HFFc6 (cell line): ENCODE measurements at regions not wholly inside any gene's neighbourhood (a gene's known extent, or its start where the extent isn't known, plus 50 kb on each side); places are given as distances from the start of the nearest gene placed in this dataset.

Source experiments
- DNase-seq: peaks from one replicate; pipeline ENCODE4 v3.0.0-alpha.2; 2018
- H3K27ac Mint-ChIP-seq: 2 replicates; pipeline ENCODE4 v1.8.0; 2020; ENCODE audit warnings: mild to moderate bottlenecking, mixed read lengths
- H3K27me3 Mint-ChIP-seq: 2 replicates; pipeline ENCODE4 v1.8.0; 2021; ENCODE audit warnings: mild to moderate bottlenecking, moderate library complexity, mixed read lengths; ENCODE audit not compliant: insufficient read depth
- H3K36me3 Mint-ChIP-seq: 2 replicates; pipeline ENCODE4 v1.8.0; 2021; ENCODE audit warnings: low read depth, mixed read lengths
- H3K4me1 Mint-ChIP-seq: 2 replicates; pipeline ENCODE4 v1.8.0; 2020; ENCODE audit warnings: low read depth, mixed read lengths
- H3K4me3 Mint-ChIP-seq: 2 replicates; pipeline ENCODE4 v1.8.0; 2020; ENCODE audit warnings: mild to moderate bottlenecking, moderate library complexity, mixed read lengths
- H3K9me3 Mint-ChIP-seq: 2 replicates; pipeline ENCODE4 v1.8.0; 2020; ENCODE audit warnings: mild to moderate bottlenecking, mixed read lengths
- CTCF ChIP-seq: fragments of 200-600 bp; sonication (generic); IDR thresholded peaks from 2 replicates; pipeline ENCODE4 v1.5.0; 2021; ENCODE audit warnings: antibody characterized with exemption, mild to moderate bottlenecking

- no peak for DNase-seq
- no peak for TF ChIP-seq CTCF
- no peaks in the 10 kb centered on the region; the same call in 1 of the 2 replicates for H3K36me3 Mint-ChIP-seq
- H3K27ac Mint-ChIP-seq = no peak overlapping the region
- no peaks in the 10 kb centered on the region for H3K9me3 Mint-ChIP-seq
- peaks cover 19% of the 10 kb centered on the region; the same call in 1 of the 2 replicates for H3K4me1 Mint-ChIP-seq
- H3K4me3 Mint-ChIP-seq = no peak overlapping the region
- no peaks in the 10 kb centered on the region; the same call in 1 of the 2 replicates for H3K27me3 Mint-ChIP-seq
Measured at GRCh38 chr18:39435996-39436395, 1870.4 kb upstream of the CELF4 start.

- no peaks in the 10 kb centered on the region; the same call in 1 of the 2 replicates for H3K36me3 Mint-ChIP-seq
- no peak for DNase-seq
- H3K27me3 Mint-ChIP-seq = no peaks in the 10 kb centered on the region; the same call in 1 of the 2 replicates
- H3K4me3 Mint-ChIP-seq = no peak overlapping the region
- H3K4me1 Mint-ChIP-seq = peaks cover 19% of the 10 kb centered on the region; the same call in 1 of the 2 replicates
- no peak overlapping the region for H3K27ac Mint-ChIP-seq
- no peak for TF ChIP-seq CTCF
- H3K9me3 Mint-ChIP-seq = no peaks in the 10 kb centered on the region
Measured at GRCh38 chr18:39435209-39435608, 1869.6 kb upstream of the CELF4 start.

- Mint-ChIP-seq H3K36me3 (no peaks in the 10 kb centered on the region; the same call in 1 of the 2 replicates), H3K27me3 (no peaks in the 10 kb centered on the region), H3K9me3 (no peaks in the 10 kb centered on the region), H3K4me3 (no peak overlapping the region), H3K4me1 (peaks cover 19% of the 10 kb centered on the region; the same call in 1 of the 2 replicates), H3K27ac (no peak overlapping the region)
- no peak for TF ChIP-seq CTCF
- DNase-seq = no peak
Measured at GRCh38 chr18:39434223-39434920, 1868.8 kb upstream of the CELF4 start.

GRCh38 chr18:39425172-39425850 lies 1859.7 kb upstream of the CELF4 start:
- no peak overlapping the region for H3K27ac Mint-ChIP-seq
- H3K9me3 Mint-ChIP-seq = no peaks in the 10 kb centered on the region
- H3K27me3 Mint-ChIP-seq = no peaks in the 10 kb centered on the region
- H3K4me3 Mint-ChIP-seq = no peak overlapping the region
- no peaks in the 10 kb centered on the region for H3K4me1 Mint-ChIP-seq
- DNase-seq = no peak
- TF ChIP-seq CTCF = no peak
- no peaks in the 10 kb centered on the region for H3K36me3 Mint-ChIP-seq

- no peak for DNase-seq
- no peaks in the 10 kb centered on the region for H3K4me1 Mint-ChIP-seq
- no peak overlapping the region for H3K27ac Mint-ChIP-seq
- H3K27me3 Mint-ChIP-seq = no peaks in the 10 kb centered on the region
- no peak for TF ChIP-seq CTCF
- no peaks in the 10 kb centered on the region for H3K9me3 Mint-ChIP-seq
- no peak overlapping the region for H3K4me3 Mint-ChIP-seq
- no peaks in the 10 kb centered on the region for H3K36me3 Mint-ChIP-seq
Measured at GRCh38 chr18:39424261-39424660, 1858.7 kb upstream of the CELF4 start.
